PFSK-1 (cell line): ENCODE measurements at regions not wholly inside any gene's neighbourhood (a gene's known extent, or its start where the extent isn't known, plus 50 kb on each side); places are given as distances from the start of the nearest gene placed in this dataset.

Source experiments
- FOXP2 ChIP-seq: optimal IDR thresholded peaks from 2 replicates; pipeline ENCODE3; 2011; ENCODE audit warnings: borderline replicate concordance, control low read depth, inconsistent platforms; ENCODE audit not compliant: insufficient read depth; ENCODE audit errors: extremely low read length, extremely low read depth
- POLR2AphosphoS5 ChIP-seq: IDR thresholded peaks from 2 replicates; pipeline ENCODE4 v1.6.1; 2012; ENCODE audit warnings: low read depth, mild to moderate bottlenecking, control low read depth, low read length, moderate library complexity
- SIN3A ChIP-seq: IDR thresholded peaks from 2 replicates; pipeline ENCODE4 v1.6.1; 2012; ENCODE audit warnings: mild to moderate bottlenecking, low read length, moderate library complexity, borderline replicate concordance; ENCODE audit not compliant: insufficient read depth
- TAF1 ChIP-seq: IDR thresholded peaks from 2 replicates; pipeline ENCODE4 v1.6.1; 2012; ENCODE audit warnings: low read length, control low read depth, borderline replicate concordance; ENCODE audit not compliant: insufficient read depth
- TF ChIP-seq, protein P1 (sequence below), 2 experiments: IDR thresholded peaks; 2 replicates each; pipeline versions ENCODE4 v1.6.1 to v1.8.0; 2011 to 2012; ENCODE audit warnings: low read depth in 2 of 2, low read length in 2 of 2, control low read depth in 1 of 2, inconsistent platforms in 1 of 2, mild to moderate bottlenecking in 1 of 2, moderate library complexity in 1 of 2; ENCODE audit not compliant: insufficient read depth in 1 of 2

DNA sequence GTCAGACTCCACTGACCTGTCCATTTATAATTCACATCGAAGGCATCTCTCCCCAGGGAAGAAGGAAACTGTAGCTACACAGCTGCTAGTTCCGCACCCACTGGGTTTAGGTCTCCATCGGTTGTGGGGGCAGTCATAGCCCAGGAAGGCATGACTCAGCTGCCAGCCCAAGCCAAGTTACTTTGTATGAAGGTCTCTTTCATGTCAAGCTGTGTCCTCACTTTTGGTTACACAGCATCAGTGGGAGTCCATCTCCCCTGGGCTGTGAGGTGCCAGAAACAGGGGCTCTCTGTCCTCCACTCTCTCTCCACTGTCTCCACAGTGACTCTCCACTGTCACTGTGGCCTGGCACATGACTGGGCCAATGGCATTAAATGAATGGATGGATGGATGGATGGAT is 585.2 kb downstream of the BRD1 start:
- no peak for TF ChIP-seq TAF1

DNA sequence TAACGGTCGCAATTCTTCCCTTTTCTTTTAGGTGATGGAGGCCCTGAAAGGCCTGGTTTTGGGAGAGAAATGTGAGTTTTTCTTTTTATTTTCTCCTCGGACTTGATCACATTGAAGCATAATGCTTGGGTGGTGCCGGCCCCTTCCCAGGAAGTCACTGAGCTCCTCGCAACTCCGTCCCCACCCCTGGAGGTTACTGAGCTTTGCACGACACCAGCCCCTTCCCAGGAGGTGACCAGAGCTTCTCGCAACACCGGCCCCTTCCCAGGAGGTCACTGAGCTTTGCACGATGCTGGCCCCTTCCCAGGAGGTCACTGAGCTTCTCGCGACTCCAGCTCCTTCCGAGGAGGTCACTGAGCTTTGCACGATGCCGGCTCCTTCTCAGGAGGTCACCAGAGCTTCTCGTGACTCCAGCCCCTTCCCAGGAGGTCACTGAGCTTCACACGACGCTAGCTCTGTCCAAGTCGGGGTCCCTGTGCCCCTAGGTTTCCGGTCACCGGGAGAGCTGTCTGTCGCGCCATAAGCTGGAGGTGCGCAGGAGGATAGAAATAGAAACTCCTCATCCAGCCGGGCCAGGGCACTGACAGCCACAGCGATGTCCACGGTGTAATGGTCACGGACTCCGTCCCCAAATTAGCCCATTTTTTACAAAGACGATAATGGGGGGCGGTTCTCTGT is 586.4 kb downstream of the BRD1 start:
- TF ChIP-seq, protein P1, sequence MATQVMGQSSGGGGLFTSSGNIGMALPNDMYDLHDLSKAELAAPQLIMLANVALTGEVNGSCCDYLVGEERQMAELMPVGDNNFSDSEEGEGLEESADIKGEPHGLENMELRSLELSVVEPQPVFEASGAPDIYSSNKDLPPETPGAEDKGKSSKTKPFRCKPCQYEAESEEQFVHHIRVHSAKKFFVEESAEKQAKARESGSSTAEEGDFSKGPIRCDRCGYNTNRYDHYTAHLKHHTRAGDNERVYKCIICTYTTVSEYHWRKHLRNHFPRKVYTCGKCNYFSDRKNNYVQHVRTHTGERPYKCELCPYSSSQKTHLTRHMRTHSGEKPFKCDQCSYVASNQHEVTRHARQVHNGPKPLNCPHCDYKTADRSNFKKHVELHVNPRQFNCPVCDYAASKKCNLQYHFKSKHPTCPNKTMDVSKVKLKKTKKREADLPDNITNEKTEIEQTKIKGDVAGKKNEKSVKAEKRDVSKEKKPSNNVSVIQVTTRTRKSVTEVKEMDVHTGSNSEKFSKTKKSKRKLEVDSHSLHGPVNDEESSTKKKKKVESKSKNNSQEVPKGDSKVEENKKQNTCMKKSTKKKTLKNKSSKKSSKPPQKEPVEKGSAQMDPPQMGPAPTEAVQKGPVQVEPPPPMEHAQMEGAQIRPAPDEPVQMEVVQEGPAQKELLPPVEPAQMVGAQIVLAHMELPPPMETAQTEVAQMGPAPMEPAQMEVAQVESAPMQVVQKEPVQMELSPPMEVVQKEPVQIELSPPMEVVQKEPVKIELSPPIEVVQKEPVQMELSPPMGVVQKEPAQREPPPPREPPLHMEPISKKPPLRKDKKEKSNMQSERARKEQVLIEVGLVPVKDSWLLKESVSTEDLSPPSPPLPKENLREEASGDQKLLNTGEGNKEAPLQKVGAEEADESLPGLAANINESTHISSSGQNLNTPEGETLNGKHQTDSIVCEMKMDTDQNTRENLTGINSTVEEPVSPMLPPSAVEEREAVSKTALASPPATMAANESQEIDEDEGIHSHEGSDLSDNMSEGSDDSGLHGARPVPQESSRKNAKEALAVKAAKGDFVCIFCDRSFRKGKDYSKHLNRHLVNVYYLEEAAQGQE (IDR thresholded peaks at IDR 0.05; ENCODE audit: insufficient read depth in 1 of 2, low read depth in 2 of 2, low read length in 2 of 2), result no peak
- TF ChIP-seq POLR2AphosphoS5, result no peak
- TF ChIP-seq TAF1, result no peak
- no peak for TF ChIP-seq SIN3A
- no peak for TF ChIP-seq FOXP2

DNA sequence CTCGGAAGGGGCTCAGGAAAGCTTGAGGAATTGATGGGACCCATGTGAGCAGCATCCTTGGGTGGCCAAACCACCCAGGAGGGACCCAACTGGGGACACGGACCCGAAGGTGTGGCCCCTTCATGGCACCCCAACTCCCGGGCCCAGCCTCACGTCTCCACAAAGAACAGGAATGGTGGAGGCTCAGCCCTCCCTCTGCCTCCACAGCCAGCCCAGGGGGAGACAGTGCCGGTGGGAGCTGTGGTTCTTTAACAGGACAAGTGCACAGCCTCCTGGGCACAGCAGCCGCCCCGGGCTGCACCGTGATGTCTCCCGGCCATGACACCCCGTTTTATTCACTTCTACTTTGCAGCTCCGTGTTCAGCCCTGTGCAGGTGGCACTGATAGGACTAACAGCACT is 587.2 kb downstream of the BRD1 start:
- TF ChIP-seq FOXP2 (no peak), SIN3A (no peak)

DNA sequence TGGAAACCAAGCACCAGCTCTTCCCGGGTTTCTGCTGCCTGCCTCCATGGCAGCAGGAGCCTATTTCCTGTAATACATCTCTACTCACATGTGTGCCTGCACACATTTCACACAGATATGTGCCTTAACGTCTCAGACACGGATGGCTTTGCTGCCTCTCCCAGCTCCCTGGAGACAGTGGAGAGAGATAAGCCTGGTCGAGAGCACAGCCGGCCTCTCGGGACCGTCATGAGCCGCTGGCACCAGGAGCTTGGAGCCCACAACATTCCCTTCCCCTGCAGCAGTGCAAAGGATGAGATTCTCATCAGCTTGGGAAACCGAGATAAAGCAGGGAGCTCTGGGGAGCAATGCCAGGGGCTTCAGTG is 587.7 kb downstream of the BRD1 start:
- TF ChIP-seq, protein P1 (IDR thresholded peaks at IDR 0.05; ENCODE audit: insufficient read depth in 1 of 2, low read depth in 2 of 2, low read length in 2 of 2), result no peak
- TF ChIP-seq SIN3A, result no peak
- TF ChIP-seq POLR2AphosphoS5, result no peak

DNA sequence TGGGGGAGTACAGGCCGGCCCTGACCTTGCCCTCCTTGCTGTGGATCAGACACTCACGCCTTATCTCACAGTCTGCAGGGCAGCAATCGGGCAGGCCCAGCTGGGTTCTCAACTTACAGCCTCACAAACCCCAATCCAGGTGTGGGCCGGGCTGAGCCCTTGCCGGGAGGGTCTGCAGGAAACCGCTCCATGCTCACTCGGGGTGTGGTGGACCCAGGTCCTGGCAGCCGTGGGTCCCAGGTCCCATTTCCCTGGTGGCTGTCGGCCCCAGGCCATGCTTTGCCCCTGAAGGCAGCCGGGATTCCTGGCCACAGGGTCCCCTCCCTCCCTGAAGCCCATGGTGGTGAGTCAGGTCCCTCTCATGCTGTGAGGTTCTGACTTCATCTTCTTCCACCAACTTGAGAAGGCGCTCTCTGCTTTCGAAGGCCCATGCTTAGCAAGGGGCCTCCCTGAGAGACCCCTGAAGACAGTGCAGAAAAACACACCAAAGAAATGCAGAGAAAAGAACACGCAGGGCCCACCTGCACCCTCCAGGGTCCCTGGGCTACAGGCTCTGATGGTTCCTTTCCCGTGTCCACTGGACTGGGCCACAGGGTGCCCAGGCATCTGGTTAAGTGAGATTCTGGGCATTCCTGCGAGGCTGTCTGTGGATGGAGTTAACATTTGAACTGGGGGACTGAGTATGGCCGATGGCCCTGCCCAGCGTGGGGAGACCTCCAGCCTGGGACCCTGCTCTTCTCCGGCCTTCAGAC is 588.2 kb downstream of the BRD1 start:
- TF ChIP-seq, protein P1 (IDR thresholded peaks at IDR 0.05; ENCODE audit: insufficient read depth in 1 of 2, low read depth in 2 of 2, low read length in 2 of 2), result no peak
- TF ChIP-seq SIN3A (no peak), FOXP2 (no peak), POLR2AphosphoS5 (no peak), TAF1 (no peak)

DNA sequence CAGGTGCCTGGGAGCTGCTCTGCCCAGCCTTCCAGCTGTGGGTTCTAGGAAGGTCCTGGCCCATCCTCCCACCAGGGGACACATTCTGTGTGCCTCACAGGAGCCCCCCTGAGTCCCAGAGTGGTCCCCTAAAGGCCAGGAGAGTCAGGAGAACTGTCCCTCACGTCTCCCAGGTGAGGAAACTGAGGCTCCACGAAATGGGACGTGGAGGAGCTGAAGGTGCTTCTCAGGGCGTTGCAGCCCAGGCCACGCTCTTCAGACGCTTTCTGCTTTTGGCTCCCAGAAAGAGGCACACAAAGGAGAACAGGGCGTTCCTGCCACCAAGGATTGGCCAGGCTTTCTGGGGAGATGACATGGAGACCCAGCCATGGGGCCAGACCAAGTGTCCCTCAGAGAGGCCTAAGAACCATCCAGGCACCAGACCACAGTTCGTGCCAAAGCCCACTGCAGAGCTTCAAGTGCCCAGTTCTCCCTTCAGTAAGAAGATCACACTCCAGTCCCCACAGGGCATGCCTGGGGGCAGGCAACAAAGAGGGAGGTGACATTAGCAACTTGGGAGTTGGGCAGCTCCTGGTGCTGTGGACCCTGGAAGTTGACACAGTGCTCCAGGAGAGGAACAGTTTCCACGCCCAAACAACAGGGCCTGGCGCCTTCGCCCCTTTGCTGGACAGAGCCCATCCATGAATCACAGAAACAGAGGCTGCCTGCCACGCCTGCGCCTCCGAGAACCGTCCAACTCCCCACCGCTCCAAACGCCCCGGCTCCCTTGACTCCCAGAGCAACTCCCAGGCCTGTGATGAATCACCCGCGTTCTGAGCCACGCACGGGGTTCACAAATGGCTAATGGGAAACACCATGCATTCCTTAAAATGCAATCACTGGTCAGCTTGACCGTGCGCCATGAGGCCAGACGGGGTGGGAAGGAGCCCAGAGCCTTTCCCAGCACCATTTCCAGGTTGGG is 589.2 kb downstream of the BRD1 start:
- TF ChIP-seq FOXP2 (no peak), SIN3A (no peak), TAF1 (no peak), POLR2AphosphoS5 (no peak)
- TF ChIP-seq, protein P1 (IDR thresholded peaks at IDR 0.05; ENCODE audit: insufficient read depth in 1 of 2, low read depth in 2 of 2, low read length in 2 of 2), result no peak
